NCI-H128 (cell line): ENCODE measurements at regions not wholly inside any gene's neighbourhood (a gene's known extent, or its start where the extent isn't known, plus 50 kb on each side); places are given as distances from the start of the nearest gene placed in this dataset.
"Not testable (repeated sequence)": the region's sequence is repeated elsewhere in the genome, so short reads cannot be mapped to it uniquely, and the experiment has no call there.

Experiments used
- DNase-seq: peaks from one replicate; lab custom pipeline; 2025; ENCODE audit not compliant: unreplicated experiment; lab: John Stamatoyannopoulos, UW

DNA sequence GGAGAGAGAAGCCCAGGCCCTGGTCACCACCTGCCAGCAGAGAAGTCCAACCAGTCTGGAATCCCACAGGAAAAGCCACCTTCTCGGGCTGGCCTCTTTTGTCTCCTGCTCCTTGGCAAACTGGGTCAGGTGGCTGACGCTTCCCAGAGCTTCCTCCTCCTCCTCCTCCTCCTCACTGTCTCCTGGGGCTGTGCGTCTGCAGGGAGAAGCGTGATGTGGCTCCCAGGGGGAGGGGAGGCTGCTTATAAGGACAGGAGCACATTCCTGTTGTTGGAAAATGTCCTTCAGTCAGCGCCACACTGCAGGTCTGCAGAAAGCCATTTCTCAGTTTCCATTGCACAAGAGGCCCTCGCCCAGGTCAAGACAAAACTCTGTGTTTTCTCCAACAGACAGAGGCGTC, 1316.5 kb downstream of the BRD1 start:
- no peak for DNase-seq

DNA sequence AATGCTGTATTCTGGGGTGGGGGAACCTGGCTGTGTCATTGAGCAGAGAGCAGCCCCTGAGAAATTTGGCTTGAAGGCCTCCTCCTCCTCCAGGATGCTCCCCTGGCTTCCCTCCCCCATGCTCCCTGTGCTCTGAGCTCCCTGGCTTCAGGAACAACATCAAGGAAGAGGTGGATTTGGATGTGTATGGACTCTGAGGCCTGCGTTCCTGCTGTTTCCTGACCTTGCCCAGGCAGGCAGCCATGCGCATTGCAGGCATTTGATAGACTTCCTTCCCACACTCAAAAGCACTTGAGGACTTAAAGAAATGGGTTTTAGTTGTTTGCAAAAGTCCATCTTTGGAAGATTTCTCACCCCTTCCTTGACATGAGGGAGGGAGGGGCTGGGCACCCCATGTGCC, 1317.1 kb downstream of the BRD1 start:
- no peak for DNase-seq

DNA sequence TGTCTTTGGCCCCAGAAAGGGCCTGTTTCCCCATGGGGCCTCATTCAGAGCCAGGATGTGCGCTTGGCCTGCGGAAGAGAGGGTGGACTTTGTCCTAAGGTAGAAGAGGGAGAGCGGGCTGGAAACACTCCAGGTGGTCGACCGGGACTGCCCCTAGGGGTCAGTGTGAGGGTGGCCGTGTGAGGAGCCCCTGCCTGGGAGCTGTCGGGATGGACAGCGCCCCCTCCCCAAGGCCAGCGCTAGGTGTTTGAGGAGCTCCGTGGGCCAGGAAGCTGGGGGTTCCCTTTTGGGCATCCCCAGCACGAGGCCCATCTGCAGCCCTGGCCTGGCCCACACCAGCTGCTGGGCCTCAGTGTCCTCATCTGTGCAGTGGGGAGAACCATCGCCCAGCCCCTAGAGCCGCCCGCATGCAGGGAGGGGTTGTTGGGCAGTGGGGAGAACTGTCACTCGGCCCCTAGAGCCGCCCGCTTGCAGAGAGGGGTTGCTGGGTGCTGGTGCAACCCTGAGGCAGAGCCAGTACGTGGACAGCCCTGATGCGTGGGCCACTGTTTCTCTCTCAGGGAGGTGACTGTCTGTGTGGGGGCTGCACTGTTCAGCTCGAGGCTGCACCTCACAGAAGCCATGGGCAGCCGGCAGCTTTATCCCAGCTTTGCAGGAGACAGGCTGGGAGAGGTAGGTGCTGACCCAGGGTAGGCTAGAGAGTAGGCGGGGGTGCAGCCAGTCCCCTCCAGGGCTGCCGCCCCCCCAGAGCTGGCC, 1319.9 kb downstream of the BRD1 start:
- no peak for DNase-seq

DNA sequence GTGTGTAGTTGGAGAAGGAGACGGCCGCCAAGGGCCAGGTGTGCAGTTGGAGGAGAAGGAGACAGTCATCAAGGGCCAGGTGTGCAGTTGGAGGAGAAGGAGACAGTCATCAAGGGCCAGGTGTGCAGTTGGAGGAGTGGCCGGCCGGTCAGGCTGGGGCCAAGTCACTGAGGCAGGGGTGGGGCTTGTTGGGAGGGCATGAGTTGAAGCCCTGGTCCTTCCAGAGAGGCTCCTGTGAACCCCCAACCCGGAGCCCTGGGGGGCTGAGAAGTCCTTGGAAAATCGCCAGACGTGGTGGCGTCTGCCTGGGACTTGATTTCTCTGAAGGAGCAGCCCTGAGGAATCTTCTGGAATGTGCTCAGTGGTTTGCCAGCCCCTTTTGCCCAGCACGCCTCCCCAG, 1320.5 kb downstream of the BRD1 start:
- no peak for DNase-seq

DNA sequence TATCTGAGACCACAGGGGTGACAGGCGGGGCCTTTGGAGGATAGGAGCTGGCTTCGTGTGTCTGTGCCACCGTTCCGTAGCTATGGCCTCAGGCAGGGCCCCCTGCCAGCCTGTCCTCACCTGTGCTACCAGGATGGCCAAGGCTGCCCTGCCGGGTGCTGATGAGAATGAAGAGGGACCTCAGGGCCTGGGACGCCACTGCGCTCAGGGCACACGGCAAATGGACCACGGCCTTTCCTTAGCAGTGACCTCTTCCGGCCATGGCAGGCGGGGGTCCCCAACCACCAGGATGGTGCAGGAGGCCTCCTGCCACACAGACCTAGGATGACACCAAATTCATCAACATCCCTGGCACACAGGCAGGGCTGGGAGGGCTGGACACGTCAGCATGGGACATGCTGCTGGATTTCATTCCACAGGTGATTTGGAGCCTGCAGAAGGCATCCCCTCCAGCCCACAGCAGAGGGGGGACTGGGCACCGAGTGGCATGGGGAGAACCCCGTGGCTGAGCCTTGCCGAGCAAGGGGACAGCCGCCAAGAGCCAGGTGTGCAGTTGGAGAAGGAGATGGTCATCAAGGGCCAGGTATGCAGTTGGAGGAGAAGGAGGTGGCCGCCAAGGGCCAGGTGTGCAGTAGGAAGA, 1321.0 kb downstream of the BRD1 start:
- DNase-seq: no peak

DNA sequence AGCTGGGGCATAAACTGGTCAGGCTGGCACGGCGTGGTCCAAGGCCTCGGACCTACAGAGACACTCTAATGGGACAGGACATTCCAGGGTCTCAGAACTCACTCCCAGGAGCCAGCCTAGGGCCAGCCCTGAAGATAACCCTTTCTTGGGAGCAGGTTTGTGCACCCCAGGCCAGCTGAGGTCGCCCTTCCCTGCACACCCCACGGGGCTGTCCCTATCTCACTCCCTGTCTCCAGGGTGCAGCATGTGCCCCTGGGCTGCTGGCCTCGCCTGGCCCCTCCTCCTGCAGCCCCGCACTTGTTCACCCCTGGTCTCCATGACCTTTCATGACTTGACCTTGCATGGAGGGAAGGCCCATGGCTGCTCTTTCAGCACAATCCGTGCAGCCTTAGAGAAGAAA, 1321.8 kb downstream of the BRD1 start:
- no peak for DNase-seq

DNA sequence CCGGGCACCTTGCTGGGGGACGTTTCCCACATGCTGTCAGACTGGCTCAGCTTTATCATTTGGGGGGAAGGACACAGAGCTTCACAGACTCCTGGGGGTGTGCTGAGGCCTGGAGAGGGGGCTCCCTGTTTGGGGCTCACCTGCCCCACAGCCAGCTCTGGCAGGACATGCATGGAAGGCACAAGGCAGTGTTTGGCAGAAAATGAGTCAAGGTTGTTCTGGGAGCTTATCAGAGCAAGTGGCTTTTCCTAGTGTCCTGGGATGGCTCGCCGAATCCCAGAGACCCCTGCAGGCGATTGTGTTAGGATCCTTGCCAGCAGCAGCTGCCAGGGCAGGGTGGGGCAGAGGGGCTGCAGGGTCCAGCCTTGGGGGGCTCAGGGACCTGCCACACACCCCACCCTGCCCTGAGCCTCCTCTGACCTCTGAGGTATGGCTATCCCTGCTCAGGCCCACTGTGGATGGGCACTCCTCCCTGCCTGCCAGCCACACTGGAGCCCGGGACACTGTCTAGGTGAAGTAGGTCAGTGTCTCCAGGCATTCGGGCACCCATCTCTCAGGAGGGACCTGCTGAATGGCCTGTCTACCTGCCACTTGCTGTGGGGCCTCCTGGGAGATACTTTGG, 1323.0 kb downstream of the BRD1 start:
- DNase-seq: no peak

DNA sequence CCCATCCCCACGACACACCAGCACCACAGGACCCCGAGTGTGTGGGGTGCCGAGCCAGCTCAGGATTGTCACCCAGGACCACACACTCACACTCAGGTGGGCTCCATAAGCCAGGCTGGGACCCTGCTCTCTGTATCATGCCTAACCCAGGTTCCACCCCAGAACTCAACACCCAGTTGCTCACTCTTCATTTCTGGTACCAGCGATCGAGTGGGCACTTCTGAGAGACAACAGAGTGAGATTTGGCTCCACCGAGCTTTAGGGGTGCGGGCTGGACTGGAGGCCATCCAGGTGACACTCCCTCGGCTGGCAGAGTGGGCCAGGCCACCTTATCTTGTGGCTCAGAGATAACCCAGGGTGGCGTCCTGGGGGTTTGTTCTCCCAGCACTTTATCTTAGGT, 1323.8 kb downstream of the BRD1 start:
- DNase-seq: no peak

DNA sequence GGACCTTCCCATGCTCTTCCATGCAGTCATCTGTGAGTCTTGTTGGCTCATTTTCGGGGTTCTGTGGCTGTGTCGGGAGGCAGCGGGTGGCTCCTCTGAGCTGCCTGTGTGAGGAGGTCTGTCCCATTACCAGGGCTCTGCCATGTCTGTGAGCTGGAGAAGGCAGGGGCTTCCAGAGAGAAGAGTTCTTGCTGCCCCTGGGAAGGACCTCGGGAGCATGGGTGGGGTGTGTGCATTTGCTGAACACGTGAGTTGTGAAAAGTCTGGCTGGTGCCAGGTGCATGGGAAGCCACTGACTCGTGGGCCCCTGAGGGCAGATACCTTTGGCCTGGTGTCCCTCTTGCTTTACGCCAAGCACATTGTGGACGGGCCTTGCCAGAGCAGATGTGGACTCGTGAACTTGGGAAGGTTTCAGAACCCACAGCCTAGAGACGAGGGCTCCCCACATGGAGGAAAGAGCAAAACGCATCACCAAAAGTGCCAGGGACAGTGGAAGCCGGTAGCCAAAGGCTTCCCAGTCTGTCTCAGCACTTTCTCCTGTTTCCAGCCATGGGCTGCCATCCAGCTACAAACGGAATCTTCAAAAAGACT, 1324.5 kb downstream of the BRD1 start:
- DNase-seq: no peak

DNA sequence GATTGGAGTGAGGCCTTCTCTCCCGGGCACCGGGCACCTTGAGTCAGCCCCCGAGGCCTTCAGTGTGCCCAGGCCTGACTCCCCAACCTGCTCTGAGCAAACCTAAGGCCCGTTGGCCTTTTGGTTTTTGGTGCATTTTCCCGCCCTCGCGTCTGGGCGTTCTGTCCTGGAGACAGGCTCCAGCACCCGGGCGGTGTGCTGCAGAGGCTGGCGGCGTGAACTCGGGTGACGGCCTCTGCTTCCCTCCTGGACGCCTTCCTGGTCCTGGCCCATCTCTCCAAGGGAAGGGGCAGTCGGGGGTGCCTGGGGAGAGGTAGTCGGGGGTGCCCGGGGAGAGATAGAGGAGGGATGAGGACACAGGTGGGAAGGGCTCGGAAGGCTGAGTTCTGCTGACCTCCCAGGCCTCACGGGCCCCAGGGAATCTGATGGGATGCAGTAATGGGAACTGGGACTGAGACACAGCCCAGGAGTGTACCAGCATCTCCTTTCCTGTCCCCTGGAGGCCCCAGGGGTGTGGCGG, 1326.4 kb downstream of the BRD1 start:
- DNase-seq: no peak

DNA sequence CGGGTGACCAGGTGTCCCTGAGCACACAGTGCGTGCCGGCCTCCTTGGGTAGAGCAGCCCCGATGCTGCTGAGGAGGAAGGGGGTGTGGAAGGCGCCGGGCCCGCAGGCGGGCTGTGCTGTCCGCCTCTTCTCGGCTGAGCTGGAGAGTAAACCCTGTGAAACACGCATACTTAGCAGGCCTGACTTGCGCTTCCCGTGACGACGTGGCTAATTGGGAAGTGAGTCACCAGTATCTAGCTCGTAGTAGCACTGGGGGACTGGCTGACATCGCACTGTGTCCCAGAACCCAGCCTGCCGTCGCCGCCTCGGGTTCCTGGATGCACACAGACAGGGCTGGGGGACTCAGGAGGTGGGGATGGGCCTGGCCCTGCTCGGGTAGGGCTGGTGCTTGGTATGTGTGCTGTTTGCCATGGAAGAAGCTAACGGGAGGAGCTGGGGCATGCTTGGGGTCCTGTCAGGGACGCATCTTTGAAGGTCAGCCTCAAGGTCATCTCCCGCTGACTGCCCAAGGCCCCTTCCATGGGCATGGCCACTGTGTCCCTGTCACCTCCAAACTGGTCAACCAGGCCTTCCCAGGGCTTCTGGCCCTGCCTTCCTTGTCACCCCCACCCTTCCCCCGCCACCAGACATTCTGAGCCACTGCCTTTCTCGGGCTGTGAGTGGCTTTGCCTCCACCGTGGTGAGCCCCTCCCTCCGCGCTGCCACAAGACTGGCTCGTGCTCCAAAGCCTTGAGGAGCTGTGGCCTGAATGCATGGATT, 1327.0 kb downstream of the BRD1 start:
- DNase-seq: no peak

DNA sequence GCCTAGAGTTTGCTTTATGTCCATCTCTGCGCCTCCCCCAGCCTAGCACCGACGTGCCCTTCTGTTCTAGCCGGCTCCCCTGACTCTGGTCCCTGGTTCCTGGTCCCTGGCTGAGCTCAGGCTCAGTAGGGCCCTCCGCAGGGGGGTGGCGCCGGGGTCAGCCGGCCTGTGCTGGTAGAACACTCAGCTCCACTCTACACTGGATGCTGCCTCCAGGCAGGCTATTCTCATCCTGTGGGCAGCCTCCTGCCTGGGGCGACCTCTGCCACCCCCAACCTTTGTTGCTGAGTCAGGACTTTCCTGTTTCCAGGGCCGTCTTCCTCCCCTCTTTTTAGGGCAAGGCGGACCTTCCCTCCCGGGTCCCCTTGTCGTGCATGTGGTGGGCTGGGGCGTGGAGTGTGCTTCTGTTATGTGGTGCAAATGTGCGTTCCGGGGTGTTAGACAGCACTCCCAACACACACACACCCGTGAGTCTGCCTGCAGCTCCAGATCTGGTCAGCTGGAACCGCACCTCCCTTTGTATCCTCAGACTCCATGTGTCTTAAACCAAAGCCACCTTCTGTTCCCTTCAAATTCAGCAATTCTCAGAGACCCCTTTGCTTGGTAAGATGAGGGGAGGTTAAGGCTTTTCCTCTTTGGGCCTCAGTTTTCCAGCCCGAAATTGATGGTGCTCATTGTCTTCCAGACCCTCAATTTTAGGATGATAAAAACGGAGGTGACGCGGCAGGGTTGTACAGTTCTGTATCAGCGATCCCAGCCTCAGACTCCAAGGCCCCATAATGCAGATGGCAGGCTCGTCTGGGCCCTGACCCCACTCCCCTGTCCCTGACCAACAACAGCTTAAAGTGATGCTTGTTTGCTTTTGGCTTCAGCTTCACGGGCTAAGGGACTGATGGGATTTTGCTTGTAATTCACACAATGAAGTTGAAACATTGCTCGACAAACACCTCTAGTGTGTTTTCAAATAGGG, 1327.9 kb downstream of the BRD1 start:
- no peak for DNase-seq

DNA sequence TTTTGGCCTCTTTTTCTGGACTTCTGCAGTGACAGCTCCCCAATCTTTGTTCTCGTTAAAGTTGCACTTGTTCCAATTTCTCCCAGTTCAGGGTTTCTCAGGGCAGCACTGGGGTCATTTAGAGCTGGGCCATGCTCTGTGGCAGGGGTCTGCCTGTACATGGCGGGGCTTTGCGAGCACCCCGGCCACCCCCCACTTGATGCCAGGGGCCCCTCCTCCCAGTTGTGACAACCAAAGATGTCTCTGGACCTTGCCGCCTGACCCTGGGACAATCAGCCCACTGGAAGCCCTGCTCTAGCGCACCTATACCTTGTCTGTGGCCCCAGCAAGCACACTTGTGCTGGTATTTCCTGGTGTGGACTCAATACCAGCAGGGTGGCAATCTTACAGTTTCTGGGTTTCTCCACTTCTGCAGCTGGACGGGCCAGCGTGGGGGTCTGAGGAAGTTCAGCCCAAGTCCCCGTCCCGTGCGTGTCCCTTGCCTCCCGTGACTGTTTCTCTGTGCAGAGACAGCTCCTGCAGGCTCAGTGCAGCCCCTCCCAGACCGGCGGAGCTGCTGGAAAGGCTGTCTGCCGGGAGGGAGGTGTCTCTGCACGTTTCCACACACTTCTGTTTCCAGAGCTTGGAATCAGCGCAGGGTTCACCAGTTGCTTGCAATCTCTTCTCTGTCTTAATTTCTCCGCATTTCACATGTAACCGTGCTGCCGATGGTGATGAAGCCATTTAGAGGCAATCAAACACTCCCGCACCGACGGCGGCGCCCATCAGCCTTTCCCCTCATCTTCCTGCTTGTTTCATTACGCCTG, 1328.9 kb downstream of the BRD1 start:
- DNase-seq: no peak

DNA sequence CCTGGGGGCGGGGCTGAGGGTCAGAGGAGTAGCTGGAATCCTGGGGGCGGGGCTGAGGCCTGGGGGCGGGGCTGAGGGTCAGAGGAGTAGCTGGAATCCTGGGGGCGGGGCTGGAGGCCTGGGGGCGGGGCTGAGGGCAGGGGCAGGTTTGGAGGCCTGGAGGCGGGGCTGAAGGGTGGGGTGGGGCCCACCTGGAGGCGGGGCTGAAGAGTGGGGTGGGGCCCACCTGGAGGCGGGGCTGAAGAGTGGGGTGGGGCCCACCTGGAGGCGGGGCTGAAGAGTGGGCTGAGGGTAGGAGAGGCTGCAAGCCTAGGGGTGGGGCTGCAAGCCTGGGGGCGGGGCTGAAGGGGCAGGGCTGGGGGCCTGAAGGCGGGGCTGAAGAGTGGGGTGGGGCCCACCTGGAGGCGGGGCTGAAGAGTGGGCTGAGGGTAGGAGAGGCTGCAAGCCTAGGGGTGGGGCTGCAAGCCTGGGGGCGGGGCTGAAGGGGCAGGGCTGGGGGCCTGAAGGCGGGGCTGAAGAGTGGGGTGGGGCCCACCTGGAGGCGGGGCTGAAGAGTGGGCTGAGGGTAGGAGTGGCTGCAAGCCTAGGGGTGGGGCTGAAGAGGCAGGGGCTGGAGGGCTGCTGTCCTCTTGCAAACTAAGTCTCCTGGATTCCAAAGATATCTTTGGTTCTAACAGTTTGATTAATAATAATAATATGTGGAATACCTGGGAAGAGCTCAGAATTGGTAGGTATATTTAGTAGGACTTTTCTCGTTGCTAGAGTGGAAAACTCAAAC, 1329.7 kb downstream of the BRD1 start:
- DNase-seq: not testable (repeated sequence)

DNA sequence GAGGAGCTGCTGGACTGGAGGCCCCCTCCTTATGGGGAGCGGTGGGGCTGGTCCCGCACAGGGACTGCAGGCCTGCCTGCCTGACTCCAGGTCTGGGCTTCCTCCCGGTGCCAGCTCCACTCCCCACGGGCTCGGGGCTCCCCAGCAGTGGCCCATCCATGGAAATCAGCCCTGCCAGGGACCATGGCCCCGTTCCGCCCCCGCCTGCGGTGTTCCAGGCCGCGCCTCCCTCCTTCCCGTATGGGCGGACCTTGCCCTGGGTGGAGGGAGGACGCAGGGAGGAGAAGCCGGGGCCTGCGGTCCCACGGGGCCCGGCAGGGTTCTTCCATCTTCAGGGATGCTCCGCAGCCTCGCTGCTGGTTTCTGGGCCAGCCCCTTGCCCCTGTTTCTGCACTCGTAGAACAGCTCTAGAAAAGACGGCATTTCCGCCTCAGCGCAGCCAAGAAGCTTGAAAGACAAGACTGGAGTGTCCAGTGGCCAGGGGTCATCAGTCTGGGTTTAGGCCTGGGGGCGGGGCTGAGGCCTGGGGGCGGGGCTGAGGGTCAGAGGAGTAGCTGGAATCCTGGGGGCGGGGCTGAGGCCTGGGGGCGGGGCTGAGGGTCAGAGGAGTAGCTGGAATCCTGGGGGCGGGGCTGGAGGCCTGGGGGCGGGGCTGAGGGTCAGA, 1330.6 kb downstream of the BRD1 start:
- DNase-seq: no peak

DNA sequence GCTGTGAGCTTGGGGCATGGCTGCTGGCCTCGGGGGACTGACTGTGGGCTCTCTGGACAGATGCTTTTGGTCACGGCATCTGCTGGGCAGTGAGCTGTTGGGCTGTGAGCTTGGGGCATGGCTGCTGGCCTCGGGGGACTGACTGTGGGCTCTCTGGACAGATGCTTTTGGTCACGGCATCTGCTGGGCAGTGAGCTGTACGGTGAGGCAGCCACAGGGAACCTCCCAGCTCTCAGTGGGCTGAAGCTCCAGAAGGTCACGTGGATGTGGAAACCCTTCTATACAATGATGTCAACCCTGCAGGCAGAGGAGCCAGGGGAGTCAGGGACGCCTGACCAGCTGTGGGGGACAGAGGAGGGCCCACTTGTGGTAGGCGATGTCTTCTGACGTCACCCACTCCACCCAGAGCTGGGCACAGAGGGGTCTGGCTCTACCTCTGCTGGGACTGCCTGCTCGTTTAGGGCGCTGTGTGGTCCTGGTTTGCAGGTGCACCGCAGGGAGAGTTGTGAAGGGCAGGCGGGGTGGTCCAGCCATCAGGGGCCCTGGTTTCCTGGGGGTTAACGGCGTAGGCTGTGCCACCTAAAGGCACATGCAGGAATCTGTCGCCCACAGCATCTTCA, 1331.3 kb downstream of the BRD1 start:
- no peak for DNase-seq

DNA sequence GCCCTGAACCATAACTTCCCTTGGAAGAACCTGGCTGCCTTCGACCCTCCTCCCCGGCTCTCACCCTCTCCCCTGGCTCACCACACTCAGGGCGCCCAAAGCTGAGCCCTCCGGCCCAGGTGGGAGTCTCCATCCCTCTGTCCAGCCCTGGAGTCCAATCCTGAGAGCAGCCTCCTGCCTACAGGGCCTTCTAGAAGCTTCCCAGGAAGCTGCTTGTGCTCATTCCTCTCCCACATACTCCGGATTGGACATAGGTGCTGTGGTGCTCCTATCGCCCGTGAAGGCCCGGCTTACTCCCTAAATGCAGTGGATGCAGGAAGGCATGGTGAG, 1332.0 kb downstream of the BRD1 start:
- DNase-seq: no peak
